ENCODE measurements at regions not wholly inside any gene's neighbourhood (a gene's known extent, or its start where the extent isn't known, plus 50 kb on each side); places are given as distances from the start of the nearest gene placed in this dataset.

DNA sequence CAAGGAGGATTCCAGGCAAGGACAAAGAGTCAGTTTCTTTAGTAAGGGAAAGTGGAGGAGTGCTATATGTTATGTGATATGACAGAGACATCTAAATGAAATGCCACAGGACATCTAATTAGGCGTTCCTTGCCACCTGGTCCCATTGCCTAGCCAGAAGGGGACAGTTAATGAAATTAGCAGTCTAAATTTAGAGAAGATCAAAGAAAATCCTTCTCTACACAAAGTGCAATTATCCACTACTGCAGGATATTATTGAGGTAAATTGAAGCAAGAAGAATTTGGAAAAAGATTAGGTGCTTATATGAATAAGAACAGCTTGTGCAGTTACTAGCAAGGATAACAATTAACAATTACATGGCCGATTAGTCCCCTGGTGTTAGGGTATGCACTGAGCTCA lies 495.3 kb upstream of the NMUR2 start:
- Histone ChIP-seq H3K4me3 (ENCODE audit: low read length in 2 of 2) (no peak overlapping the region), H3K27me3 (ENCODE audit: control insufficient read depth in 2 of 2, insufficient read depth in 1 of 2, low read length in 1 of 2) (no peaks in the 10 kb centered on the region), H3K27ac (ENCODE audit: low read depth in 1 of 2, low read length in 1 of 2) (no peak overlapping the region), H3K9me3 (ENCODE audit: control insufficient read depth in 2 of 2, insufficient read depth in 1 of 2, low read length in 1 of 2) (no peaks in the 10 kb centered on the region), H3K4me1 (ENCODE audit: control insufficient read depth in 2 of 2, insufficient read depth in 2 of 2, low read length in 2 of 2) (no peaks in the 10 kb centered on the region), H3K36me3 (ENCODE audit: control insufficient read depth in 2 of 2, insufficient read depth in 2 of 2, low read length in 1 of 2) (no peaks in the 10 kb centered on the region)
- DNase-seq (ENCODE audit: low read depth in 6 of 9, low spot score in 9 of 9): no peak
- WGBS: 80% methylated on average over 2 of the region's 2 CpGs

DNA sequence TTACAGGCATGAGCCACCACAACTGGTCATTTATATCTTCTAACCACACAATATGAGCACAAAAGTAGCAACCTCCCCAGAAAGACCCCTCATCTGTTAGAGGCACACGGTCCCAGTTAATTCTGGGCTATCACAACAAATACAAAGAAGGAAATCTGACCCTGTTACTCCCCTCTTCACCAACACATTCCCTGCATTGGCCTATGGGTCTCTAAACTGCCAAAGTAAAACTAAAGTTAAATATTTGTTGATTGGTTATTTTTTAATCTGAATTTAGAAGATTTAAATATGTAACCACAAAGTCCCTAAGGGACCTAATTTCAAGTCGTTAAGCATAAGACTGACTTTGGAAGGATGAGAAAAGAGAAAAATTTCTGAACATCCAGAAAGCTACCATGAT lies 496.7 kb upstream of the NMUR2 start:
- H3K9me3 ChIP-seq (ENCODE audit: control insufficient read depth in 2 of 2, insufficient read depth in 1 of 2, low read length in 1 of 2): no peaks in the 10 kb centered on the region
- no peaks in the 10 kb centered on the region for H3K27me3 ChIP-seq (ENCODE audit: control insufficient read depth in 2 of 2, insufficient read depth in 1 of 2, low read length in 1 of 2)
- H3K27ac ChIP-seq (ENCODE audit: low read depth in 1 of 2, low read length in 1 of 2): no peak overlapping the region
- no peak for DNase-seq (ENCODE audit: low read depth in 6 of 9, low spot score in 9 of 9)
- WGBS: 87% methylated on average over 2 of the region's 2 CpGs
- H3K4me3 ChIP-seq (ENCODE audit: low read length in 2 of 2): no peak overlapping the region
- no peaks in the 10 kb centered on the region for H3K36me3 ChIP-seq (ENCODE audit: control insufficient read depth in 2 of 2, insufficient read depth in 2 of 2, low read length in 1 of 2)
- H3K4me1 ChIP-seq (ENCODE audit: control insufficient read depth in 2 of 2, insufficient read depth in 2 of 2, low read length in 2 of 2): no peaks in the 10 kb centered on the region

DNA sequence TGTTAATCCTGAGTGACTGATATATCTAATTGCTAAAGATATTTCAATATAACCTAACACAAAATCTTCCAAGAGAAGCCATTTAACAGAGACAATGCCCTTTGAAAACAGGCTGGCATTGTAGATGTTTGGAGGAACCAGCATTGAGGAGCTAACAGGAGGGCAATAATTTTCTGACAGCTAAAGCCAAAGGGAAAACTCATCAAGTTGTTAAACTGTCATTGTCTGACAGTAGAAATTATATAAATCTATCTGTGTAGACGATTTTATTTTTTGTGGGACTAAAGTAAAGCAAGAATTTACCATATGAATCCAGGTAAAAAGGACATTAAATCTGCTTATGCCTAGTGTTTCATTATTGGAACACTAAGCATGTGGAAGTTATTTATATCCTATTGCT lies 500.2 kb upstream of the NMUR2 start:
- no peak overlapping the region for H3K27ac ChIP-seq (ENCODE audit: low read depth in 1 of 2, low read length in 1 of 2)
- no peaks in the 10 kb centered on the region for H3K4me1 ChIP-seq (ENCODE audit: control insufficient read depth in 2 of 2, insufficient read depth in 2 of 2, low read length in 2 of 2)
- H3K4me3 ChIP-seq (ENCODE audit: low read length in 2 of 2): no peak overlapping the region
- no peaks in the 10 kb centered on the region for H3K36me3 ChIP-seq (ENCODE audit: control insufficient read depth in 2 of 2, insufficient read depth in 2 of 2, low read length in 1 of 2)
- no peak for DNase-seq (ENCODE audit: low read depth in 6 of 9, low spot score in 9 of 9)
- WGBS: 75% methylated on average over 1 of the region's 1 CpG
- H3K9me3 ChIP-seq (ENCODE audit: control insufficient read depth in 2 of 2, insufficient read depth in 1 of 2, low read length in 1 of 2): no peaks in the 10 kb centered on the region
- no peaks in the 10 kb centered on the region for H3K27me3 ChIP-seq (ENCODE audit: control insufficient read depth in 2 of 2, insufficient read depth in 1 of 2, low read length in 1 of 2)

DNA sequence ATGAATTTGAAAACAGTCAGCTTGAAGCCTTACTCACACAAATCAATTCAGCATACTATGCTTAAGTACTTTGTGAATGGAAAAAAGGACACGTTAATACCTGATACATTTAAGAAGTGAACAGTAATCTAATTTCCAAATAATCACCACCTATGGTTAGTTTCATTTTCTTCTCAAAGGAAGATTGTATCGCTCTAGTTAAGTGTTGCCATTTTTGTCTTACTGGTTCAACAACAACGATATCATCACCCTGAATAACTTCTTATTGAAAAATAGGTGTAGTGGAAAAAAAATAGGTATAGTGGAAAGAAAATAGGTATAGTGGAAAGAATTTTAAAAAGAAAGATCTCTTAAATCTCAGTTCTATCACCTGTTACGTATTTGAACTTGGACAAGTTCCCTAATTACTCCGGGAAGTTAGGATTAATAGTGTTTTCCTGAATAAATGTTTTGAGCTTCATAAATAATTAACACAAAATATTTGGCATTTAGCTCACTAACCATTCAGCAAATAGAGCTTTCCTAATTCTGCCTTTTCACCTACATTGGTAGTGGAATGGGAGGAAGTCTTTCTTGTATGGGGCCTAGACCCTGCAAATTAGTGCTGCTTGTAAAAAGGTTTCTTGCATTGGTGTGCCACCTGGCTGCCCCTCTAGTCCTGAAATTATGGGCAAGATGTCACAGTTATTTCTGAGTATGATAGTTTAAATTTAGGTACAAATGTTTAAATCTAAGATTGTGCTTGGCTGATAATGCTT lies 502.6 kb upstream of the NMUR2 start:
- Histone ChIP-seq H3K27me3 (ENCODE audit: control insufficient read depth in 2 of 2, insufficient read depth in 1 of 2, low read length in 1 of 2) (no peaks in the 10 kb centered on the region), H3K4me3 (ENCODE audit: low read length in 2 of 2) (no peak overlapping the region), H3K27ac (ENCODE audit: low read depth in 1 of 2, low read length in 1 of 2) (no peak overlapping the region), H3K4me1 (ENCODE audit: control insufficient read depth in 2 of 2, insufficient read depth in 2 of 2, low read length in 2 of 2) (no peaks in the 10 kb centered on the region), H3K36me3 (ENCODE audit: control insufficient read depth in 2 of 2, insufficient read depth in 2 of 2, low read length in 1 of 2) (no peaks in the 10 kb centered on the region), H3K9me3 (ENCODE audit: control insufficient read depth in 2 of 2, insufficient read depth in 1 of 2, low read length in 1 of 2) (no peaks in the 10 kb centered on the region)
- no peak for DNase-seq (ENCODE audit: low read depth in 6 of 9, low spot score in 9 of 9)
- 91% methylated on average over 5 of the region's 5 CpGs for WGBS

DNA sequence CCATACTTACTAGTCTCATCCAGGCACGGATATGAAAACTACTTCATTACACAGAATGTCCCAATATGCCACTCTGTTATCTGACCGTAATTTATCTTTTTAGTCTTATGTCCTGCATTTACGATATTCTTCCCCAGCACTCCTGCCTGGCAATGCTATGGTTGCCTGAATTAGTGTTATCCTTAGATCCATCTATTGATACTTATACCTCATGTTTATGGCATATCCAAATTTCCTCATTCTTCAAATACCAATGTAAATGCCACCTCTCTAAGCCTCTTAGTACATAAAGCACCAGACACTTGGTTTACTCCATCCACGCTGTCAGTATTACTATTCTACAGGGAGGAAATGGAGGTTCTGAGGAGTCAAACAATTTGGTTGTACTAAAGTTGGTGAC lies 507.8 kb upstream of the NMUR2 start:
- no peak overlapping the region for H3K4me3 ChIP-seq (ENCODE audit: low read length in 2 of 2)
- no peaks in the 10 kb centered on the region for H3K9me3 ChIP-seq (ENCODE audit: control insufficient read depth in 2 of 2, insufficient read depth in 1 of 2, low read length in 1 of 2)
- WGBS: 73% methylated on average over 4 of the region's 4 CpGs
- H3K27me3 ChIP-seq (ENCODE audit: control insufficient read depth in 2 of 2, insufficient read depth in 1 of 2, low read length in 1 of 2): no peaks in the 10 kb centered on the region
- DNase-seq (ENCODE audit: low read depth in 6 of 9, low spot score in 9 of 9): no peak
- no peak overlapping the region for H3K27ac ChIP-seq (ENCODE audit: low read depth in 1 of 2, low read length in 1 of 2)
- H3K4me1 ChIP-seq (ENCODE audit: control insufficient read depth in 2 of 2, insufficient read depth in 2 of 2, low read length in 2 of 2): no peaks in the 10 kb centered on the region
- H3K36me3 ChIP-seq (ENCODE audit: control insufficient read depth in 2 of 2, insufficient read depth in 2 of 2, low read length in 1 of 2): no peaks in the 10 kb centered on the region

DNA sequence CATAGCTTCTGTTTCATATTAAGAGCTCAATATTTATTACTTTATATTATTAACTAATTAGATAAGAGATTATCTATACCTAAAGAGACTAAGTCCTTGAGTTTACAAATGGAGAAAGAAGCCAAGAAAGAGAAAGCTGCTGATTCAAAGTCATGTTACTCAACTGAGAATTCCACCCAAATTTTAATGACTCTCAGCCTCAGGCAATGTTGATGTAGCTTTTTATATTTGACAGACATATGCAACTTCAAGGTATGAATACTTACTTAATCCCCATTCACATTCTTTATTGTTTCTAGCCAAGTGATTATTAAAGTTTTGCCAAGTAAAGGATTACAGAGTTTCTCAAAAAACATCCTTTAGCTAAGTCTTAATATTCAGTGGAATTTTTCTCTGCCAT lies 527.5 kb upstream of the NMUR2 start:
- DNase-seq (ENCODE audit: low read depth in 6 of 9, low spot score in 9 of 9): no peak
- Histone ChIP-seq H3K27me3 (ENCODE audit: control insufficient read depth in 2 of 2, insufficient read depth in 1 of 2, low read length in 1 of 2) (no peaks in the 10 kb centered on the region), H3K36me3 (ENCODE audit: control insufficient read depth in 2 of 2, insufficient read depth in 2 of 2, low read length in 1 of 2) (no peaks in the 10 kb centered on the region), H3K4me3 (ENCODE audit: low read length in 2 of 2) (no peak overlapping the region), H3K4me1 (ENCODE audit: control insufficient read depth in 2 of 2, insufficient read depth in 2 of 2, low read length in 2 of 2) (no peaks in the 10 kb centered on the region), H3K27ac (ENCODE audit: low read depth in 1 of 2, low read length in 1 of 2) (no peak overlapping the region), H3K9me3 (ENCODE audit: control insufficient read depth in 2 of 2, insufficient read depth in 1 of 2, low read length in 1 of 2) (no peaks in the 10 kb centered on the region)

DNA sequence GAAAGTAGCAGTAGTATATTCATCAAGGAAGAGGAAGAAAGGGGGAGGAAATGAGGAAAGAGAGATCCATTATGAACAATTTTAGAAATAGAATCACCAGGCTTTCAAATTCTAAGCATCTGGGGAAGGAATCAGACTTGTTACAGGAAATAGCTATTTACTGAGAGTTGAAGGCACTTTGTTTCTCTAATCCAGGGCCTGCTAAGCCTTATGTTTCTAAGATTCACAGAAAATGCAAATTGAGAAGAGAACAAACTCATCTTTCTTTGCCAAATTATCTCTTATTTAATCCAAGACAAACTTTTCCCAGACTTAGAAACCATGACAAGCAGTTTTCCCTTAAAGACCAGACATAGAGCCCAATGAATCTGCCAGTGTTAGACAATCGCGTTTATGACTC lies 528.0 kb upstream of the NMUR2 start:
- Histone ChIP-seq H3K4me1 (ENCODE audit: control insufficient read depth in 2 of 2, insufficient read depth in 2 of 2, low read length in 2 of 2) (no peaks in the 10 kb centered on the region), H3K4me3 (ENCODE audit: low read length in 2 of 2) (no peak overlapping the region), H3K27ac (ENCODE audit: low read depth in 1 of 2, low read length in 1 of 2) (no peak overlapping the region), H3K9me3 (ENCODE audit: control insufficient read depth in 2 of 2, insufficient read depth in 1 of 2, low read length in 1 of 2) (no peaks in the 10 kb centered on the region), H3K27me3 (ENCODE audit: control insufficient read depth in 2 of 2, insufficient read depth in 1 of 2, low read length in 1 of 2) (no peaks in the 10 kb centered on the region), H3K36me3 (ENCODE audit: control insufficient read depth in 2 of 2, insufficient read depth in 2 of 2, low read length in 1 of 2) (no peaks in the 10 kb centered on the region)
- WGBS: 94% methylated on average over 2 of the region's 2 CpGs
- no peak for DNase-seq (ENCODE audit: low read depth in 6 of 9, low spot score in 9 of 9)

DNA sequence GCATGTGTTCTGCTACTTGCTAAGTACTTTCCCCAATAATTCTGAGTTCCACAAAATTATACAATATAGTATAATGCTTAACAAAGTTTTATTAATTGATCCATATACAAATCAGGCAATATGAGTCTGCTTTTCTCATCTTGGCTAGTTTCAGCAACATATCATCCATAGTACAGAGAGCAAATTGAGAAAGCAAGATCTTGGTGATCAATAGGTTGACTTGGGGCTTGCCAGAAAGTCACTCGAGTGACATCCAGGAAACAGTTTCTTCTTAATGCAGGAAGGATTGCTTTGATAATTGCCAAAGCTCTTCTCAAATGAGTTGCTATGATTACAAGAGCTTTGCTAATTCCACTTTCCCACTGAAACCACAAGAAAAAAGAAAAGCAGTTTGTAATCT lies 533.6 kb upstream of the NMUR2 start:
- Histone ChIP-seq H3K4me1 (ENCODE audit: control insufficient read depth in 2 of 2, insufficient read depth in 2 of 2, low read length in 2 of 2) (no peaks in the 10 kb centered on the region), H3K27ac (ENCODE audit: low read depth in 1 of 2, low read length in 1 of 2) (no peak overlapping the region), H3K9me3 (ENCODE audit: control insufficient read depth in 2 of 2, insufficient read depth in 1 of 2, low read length in 1 of 2) (no peaks in the 10 kb centered on the region), H3K4me3 (ENCODE audit: low read length in 2 of 2) (no peak overlapping the region), H3K36me3 (ENCODE audit: control insufficient read depth in 2 of 2, insufficient read depth in 2 of 2, low read length in 1 of 2) (no peaks in the 10 kb centered on the region), H3K27me3 (ENCODE audit: control insufficient read depth in 2 of 2, insufficient read depth in 1 of 2, low read length in 1 of 2) (no peaks in the 10 kb centered on the region)
- DNase-seq (ENCODE audit: low read depth in 6 of 9, low spot score in 9 of 9): no peak
- WGBS: 94% methylated on average over 1 of the region's 1 CpG

DNA sequence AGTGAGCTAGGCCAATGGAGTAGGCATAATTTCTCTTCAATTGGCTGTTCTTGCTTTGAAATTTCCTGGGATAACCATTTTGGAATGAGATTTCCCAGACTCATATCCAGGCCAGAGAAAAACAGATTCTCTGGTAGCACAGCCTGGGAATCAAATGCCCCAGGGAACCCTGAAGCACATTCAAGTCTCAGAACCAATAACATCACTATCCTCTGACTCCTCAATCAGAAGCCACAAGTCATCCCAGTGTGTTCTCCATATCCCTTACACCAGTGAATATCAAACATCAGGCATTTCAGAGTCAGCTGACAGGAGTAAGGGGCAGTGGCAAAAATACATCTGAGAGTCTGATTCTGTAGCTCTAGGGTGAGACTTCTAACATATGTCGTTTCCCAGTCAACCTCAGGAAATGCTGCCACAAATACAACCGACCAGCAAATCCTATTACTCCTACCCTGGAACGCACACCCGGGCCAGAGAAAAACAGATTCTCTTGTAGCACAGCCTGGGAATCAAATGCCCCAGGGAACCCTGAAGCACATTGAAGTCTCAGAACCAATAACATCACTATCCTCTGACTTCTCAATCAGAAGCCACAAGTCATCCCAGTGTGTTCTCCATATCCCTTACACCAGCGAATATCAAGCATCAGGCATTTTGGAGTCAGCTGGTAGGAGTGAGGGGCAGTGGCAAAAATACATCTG lies 537.7 kb upstream of the NMUR2 start:
- H3K4me3 ChIP-seq (ENCODE audit: low read length in 2 of 2): no peak overlapping the region
- H3K27ac ChIP-seq (ENCODE audit: low read depth in 1 of 2, low read length in 1 of 2): no peak overlapping the region
- 82% methylated on average over 5 of the region's 5 CpGs for WGBS
- H3K4me1 ChIP-seq (ENCODE audit: control insufficient read depth in 2 of 2, insufficient read depth in 2 of 2, low read length in 2 of 2): no peaks in the 10 kb centered on the region
- H3K36me3 ChIP-seq (ENCODE audit: control insufficient read depth in 2 of 2, insufficient read depth in 2 of 2, low read length in 1 of 2): no peaks in the 10 kb centered on the region
- no peak for DNase-seq (ENCODE audit: low read depth in 6 of 9, low spot score in 9 of 9)
- H3K27me3 ChIP-seq (ENCODE audit: control insufficient read depth in 2 of 2, insufficient read depth in 1 of 2, low read length in 1 of 2): no peaks in the 10 kb centered on the region
- H3K9me3 ChIP-seq (ENCODE audit: control insufficient read depth in 2 of 2, insufficient read depth in 1 of 2, low read length in 1 of 2): no peaks in the 10 kb centered on the region
